Spleen (tissue), 7 donors: ENCODE measurements at regions not wholly inside any gene's neighbourhood (a gene's known extent, or its start where the extent isn't known, plus 50 kb on each side); places are given as distances from the start of the nearest gene placed in this dataset.

Experiments used
- POLR2A ChIP-seq, 3 donors: fragments of 450-650 bp; IDR thresholded peaks; one replicate each; pipeline ENCODE4 v1.5.1; 2017; ENCODE audit warnings: antibody characterized with exemption in 3 of 3, mild to moderate bottlenecking in 1 of 3
- TF ChIP-seq, protein P1 (sequence below), 11 experiments: fragments of 200-600 bp in 7 of 11; fragments of 450-650 bp in 4 of 11; sonication (generic) in 4 of 11; IDR thresholded peaks in 8 of 11; conservative IDR thresholded peaks in 3 of 11; 1 replicate in 7 of 11; 2 replicates in 4 of 11; pipeline versions ENCODE4 v1.4.0 to v1.8.0; 2016 to 2021; ENCODE audit warnings: antibody characterized with exemption in 11 of 11, inconsistent platforms in 4 of 11, mild to moderate bottlenecking in 1 of 11
- donor health status: DM: no; HTN: no; CAD: no; lungs with moderate emphysema.
- donor health status: DM: no; HTN: no; CAD: no.
- donor health status: DM: no; HTN: no; CAD: no.

DNA sequence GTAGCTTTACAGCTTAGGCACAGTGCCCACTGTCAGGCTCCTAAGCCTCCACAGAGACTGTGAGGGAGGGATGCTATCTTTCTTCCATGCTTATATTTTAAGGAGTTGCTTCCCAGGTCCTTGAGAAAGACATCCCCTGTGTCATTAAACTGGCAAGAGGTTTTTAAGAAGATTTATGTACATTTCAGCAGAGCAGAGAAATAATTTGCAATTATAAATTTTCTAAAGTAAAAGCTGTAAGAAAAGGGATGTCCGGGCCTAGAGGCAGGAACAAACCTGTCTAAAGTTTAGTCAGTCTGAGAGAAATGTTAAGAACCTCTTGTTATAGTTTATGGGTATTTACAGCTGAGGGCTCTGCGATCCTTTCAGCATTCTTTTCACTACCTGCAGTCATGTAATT lies 716.1 kb downstream of the SLC16A7 start:
- TF ChIP-seq, protein P1, sequence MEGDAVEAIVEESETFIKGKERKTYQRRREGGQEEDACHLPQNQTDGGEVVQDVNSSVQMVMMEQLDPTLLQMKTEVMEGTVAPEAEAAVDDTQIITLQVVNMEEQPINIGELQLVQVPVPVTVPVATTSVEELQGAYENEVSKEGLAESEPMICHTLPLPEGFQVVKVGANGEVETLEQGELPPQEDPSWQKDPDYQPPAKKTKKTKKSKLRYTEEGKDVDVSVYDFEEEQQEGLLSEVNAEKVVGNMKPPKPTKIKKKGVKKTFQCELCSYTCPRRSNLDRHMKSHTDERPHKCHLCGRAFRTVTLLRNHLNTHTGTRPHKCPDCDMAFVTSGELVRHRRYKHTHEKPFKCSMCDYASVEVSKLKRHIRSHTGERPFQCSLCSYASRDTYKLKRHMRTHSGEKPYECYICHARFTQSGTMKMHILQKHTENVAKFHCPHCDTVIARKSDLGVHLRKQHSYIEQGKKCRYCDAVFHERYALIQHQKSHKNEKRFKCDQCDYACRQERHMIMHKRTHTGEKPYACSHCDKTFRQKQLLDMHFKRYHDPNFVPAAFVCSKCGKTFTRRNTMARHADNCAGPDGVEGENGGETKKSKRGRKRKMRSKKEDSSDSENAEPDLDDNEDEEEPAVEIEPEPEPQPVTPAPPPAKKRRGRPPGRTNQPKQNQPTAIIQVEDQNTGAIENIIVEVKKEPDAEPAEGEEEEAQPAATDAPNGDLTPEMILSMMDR (IDR thresholded peaks at IDR 0.05 in 8 of 11, conservative IDR thresholded peaks at IDR 0.05 in 3 of 11) = no peak
- TF ChIP-seq POLR2A (IDR thresholded peaks at IDR 0.05) = no peak
